Karpas-422 (cell line): ENCODE measurements at regions not wholly inside any gene's neighbourhood (a gene's known extent, or its start where the extent isn't known, plus 50 kb on each side); places are given as distances from the start of the nearest gene placed in this dataset.
A peak's percentile ranks its signal among the peaks of the same experiment; 100 is the strongest.

Source experiments
- DNase-seq: peaks from one replicate; pipeline ENCODE4 v3.0.0-alpha.2; 2015
- H2AFZ ChIP-seq: fragments of 200-600 bp; sonication (generic); 2 replicates; pipeline ENCODE4 v1.6.1; 2014; ENCODE audit warnings: antibody characterized with exemption, low read length, mixed read lengths
- H3K27ac ChIP-seq: fragments of 200-600 bp; sonication (generic); 2 replicates; pipeline ENCODE4 v1.5.1; 2014; ENCODE audit warnings: mild to moderate bottlenecking, low read length, moderate library complexity
- H3K27me3 ChIP-seq: fragments of 200-600 bp; sonication (generic); 2 replicates; pipeline ENCODE4 v1.6.1; 2014; ENCODE audit warnings: low read length, mixed read lengths
- H3K36me3 ChIP-seq: fragments of 200-600 bp; sonication (generic); 2 replicates; pipeline ENCODE4 v1.6.1; 2014; ENCODE audit warnings: low read length, mixed read lengths; ENCODE audit not compliant: insufficient read depth
- H3K4me1 ChIP-seq: fragments of 200-600 bp; sonication (generic); 2 replicates; pipeline ENCODE4 v1.6.1; 2014; ENCODE audit warnings: mild to moderate bottlenecking, low read length, mixed read lengths
- H3K4me2 ChIP-seq: fragments of 200-600 bp; sonication (generic); 2 replicates; pipeline ENCODE4 v1.6.1; 2014; ENCODE audit warnings: low read length, low read depth, mild to moderate bottlenecking; ENCODE audit not compliant: poor library complexity, severe bottlenecking
- H3K4me3 ChIP-seq: fragments of 200-600 bp; sonication (generic); 2 replicates; pipeline ENCODE4 v1.5.1; 2014; ENCODE audit warnings: mild to moderate bottlenecking, antibody characterized with exemption, low read length, mixed read lengths
- H3K79me2 ChIP-seq: fragments of 200-600 bp; sonication (generic); 2 replicates; pipeline ENCODE4 v1.6.1; 2014; ENCODE audit warnings: mild to moderate bottlenecking, low read length, mixed read lengths
- H3K9ac ChIP-seq: fragments of 200-600 bp; sonication (generic); 2 replicates; pipeline ENCODE4 v1.6.0; 2014; ENCODE audit warnings: low read length
- H3K9me2 ChIP-seq: fragments of 200-600 bp; sonication (generic), shearing (Covaris generic); replicated peaks from 2 replicates; pipeline ENCODE4 v1.6.0; 2014; ENCODE audit warnings: mild to moderate bottlenecking, low read length, moderate library complexity; ENCODE audit not compliant: insufficient read depth
- H3K9me3 ChIP-seq: fragments of 300-700, 200-600 bp; sonication (generic); 2 replicates; pipeline ENCODE4 v1.6.1; 2014; ENCODE audit warnings: low read length, mixed read lengths
- H4K20me1 ChIP-seq: fragments of 200-600 bp; sonication (generic); 2 replicates; pipeline ENCODE4 v1.6.1; 2014; ENCODE audit warnings: mild to moderate bottlenecking, antibody characterized with exemption, low read length, low read depth; ENCODE audit not compliant: insufficient read depth

DNA sequence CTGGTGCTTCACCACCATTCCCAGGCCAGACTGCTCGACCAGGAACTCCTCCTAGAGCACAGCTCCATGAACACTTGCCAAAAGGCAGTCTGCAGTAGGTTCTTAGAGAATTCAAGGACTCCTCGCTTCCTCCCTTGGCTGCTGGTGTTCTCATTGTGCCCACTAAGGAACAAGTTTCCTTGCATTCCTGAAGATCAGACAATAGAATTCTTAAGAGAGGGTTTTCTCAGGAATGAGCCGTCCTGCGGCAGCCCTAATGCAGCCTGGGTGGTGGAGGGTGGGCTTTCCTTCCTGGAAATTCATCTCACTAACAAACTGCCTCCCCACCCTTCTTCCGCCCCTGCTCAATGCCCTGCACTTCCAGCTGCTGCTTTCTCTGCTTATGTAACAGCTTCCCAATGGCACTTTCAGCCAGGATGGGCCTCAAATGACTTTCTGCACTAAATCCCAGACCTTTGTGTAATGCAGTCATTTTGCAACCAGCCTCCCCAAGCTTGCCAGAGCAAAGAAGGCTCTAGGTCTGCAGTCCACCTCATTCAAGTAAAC, 287.9 kb downstream of the PLPP3 start:
- Histone ChIP-seq H3K36me3 (no peaks in the 10 kb centered on the region), H3K9me2 (no peaks in the 10 kb centered on the region), H3K9me3 (no peaks in the 10 kb centered on the region), H3K9ac (no peak overlapping the region), H3K27ac (no peak overlapping the region), H2AFZ (no peak overlapping the region), H3K79me2 (no peaks in the 10 kb centered on the region), H3K27me3 (no peaks in the 10 kb centered on the region), H3K4me1 (peaks cover 5% of the 10 kb centered on the region), H4K20me1 (no peaks in the 10 kb centered on the region), H3K4me3 (no peak overlapping the region), H3K4me2 (no peak overlapping the region)
- DNase-seq, result no peak

DNA sequence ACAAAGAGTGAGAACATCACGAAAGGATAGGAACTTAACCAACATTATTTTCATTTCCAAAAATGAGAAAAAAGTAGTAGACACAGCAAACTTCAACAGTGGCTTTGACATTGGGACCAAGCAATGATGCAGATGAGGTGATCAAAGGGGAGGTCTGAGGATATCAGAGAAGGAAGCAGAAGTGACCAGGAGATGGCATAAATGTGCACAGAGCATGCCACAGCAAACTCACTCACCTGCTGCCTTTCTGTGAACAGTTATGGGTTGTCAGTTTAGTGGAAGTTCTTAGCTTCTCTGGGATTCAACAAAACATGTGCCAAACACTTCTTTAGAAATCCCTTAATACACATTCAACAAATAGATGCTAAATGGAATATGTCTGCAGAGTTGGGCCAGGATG, 290.1 kb downstream of the PLPP3 start:
- Histone ChIP-seq H3K4me1 (no peaks in the 10 kb centered on the region), H3K4me3 (no peak overlapping the region), H2AFZ (no peak overlapping the region), H3K9me2 (no peaks in the 10 kb centered on the region), H3K27ac (no peak overlapping the region), H4K20me1 (no peaks in the 10 kb centered on the region), H3K4me2 (no peak overlapping the region), H3K9ac (no peak overlapping the region), H3K27me3 (no peaks in the 10 kb centered on the region), H3K79me2 (no peaks in the 10 kb centered on the region), H3K9me3 (no peaks in the 10 kb centered on the region), H3K36me3 (no peaks in the 10 kb centered on the region)
- no peak for DNase-seq

DNA sequence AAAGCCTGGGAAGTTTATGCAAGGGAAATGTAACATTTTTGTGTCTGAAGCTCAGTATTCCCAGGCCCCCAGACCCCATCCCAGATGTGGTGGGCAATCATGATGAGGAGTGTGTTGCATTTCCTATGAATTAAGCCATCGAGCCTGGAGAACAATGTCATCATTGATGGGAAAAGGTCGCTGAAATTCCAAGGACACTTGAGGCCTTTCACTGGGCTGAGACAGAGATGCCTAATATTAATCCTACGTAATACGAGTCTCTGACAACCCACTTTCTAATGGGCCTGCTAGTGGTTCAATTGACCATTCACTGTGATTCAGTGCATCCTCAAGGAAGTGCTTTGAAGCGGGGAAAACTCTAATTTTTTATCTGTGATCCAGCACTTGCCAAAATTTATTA, 291.6 kb downstream of the PLPP3 start:
- DNase-seq, result no peak
- Histone ChIP-seq H3K27ac (no peak overlapping the region), H3K9me3 (no peaks in the 10 kb centered on the region), H2AFZ (no peak overlapping the region), H3K36me3 (no peaks in the 10 kb centered on the region), H3K4me1 (no peaks in the 10 kb centered on the region), H3K4me2 (no peak overlapping the region), H3K27me3 (no peaks in the 10 kb centered on the region), H3K9me2 (no peaks in the 10 kb centered on the region), H3K79me2 (no peaks in the 10 kb centered on the region), H4K20me1 (no peaks in the 10 kb centered on the region), H3K4me3 (no peak overlapping the region), H3K9ac (no peak overlapping the region)

DNA sequence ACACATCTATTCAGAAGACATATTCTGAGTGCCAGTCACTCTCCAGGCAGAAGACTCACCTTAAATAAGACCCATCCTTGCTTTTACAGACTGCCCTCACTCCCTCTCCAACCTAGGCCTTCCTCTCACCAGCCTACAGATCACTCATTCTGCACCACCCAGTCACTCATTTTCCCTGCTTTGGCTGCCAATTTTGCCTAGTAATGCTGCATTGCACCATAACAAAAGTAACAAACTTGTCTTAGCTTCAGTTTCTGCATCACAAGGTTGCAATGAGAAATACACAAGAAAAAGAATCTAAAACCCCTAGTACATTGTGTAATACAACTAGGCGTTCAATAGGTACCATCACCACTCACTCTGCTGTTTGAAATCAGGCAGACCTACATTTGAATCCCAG, 292.4 kb downstream of the PLPP3 start:
- Histone ChIP-seq H2AFZ (no peak overlapping the region), H3K27me3 (no peaks in the 10 kb centered on the region), H3K79me2 (no peaks in the 10 kb centered on the region), H3K4me2 (no peak overlapping the region), H3K9me2 (no peaks in the 10 kb centered on the region), H3K4me3 (no peak overlapping the region), H4K20me1 (no peaks in the 10 kb centered on the region), H3K36me3 (no peaks in the 10 kb centered on the region), H3K4me1 (no peaks in the 10 kb centered on the region), H3K27ac (no peak overlapping the region), H3K9ac (no peak overlapping the region), H3K9me3 (no peaks in the 10 kb centered on the region)
- DNase-seq, result no peak

DNA sequence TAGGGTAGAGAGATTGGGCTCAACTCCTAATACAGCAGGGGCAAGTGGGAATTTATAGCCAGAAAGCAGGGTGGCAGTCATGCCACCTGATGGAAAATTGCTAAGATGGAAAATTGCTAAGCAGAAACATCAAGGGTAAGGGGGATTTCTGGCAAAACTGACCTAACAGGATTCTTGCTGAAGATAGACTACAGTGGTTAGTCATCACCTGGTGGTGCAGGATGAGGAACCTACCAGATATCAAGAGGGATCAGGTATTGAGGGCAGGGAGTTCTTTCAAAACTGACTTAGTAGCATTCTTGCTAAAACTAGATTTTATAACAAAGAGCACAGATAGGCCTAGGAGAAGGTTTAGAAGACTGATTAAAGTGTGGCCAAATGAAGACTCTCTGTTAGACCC, 292.9 kb downstream of the PLPP3 start:
- Histone ChIP-seq H3K4me3 (no peak overlapping the region), H3K27me3 (no peaks in the 10 kb centered on the region), H3K4me1 (no peaks in the 10 kb centered on the region), H2AFZ (no peak overlapping the region), H3K9ac (no peak overlapping the region), H3K9me2 (no peaks in the 10 kb centered on the region), H3K79me2 (no peaks in the 10 kb centered on the region), H3K4me2 (no peak overlapping the region), H3K36me3 (no peaks in the 10 kb centered on the region), H3K27ac (no peak overlapping the region), H4K20me1 (no peaks in the 10 kb centered on the region), H3K9me3 (no peaks in the 10 kb centered on the region)
- no peak for DNase-seq

DNA sequence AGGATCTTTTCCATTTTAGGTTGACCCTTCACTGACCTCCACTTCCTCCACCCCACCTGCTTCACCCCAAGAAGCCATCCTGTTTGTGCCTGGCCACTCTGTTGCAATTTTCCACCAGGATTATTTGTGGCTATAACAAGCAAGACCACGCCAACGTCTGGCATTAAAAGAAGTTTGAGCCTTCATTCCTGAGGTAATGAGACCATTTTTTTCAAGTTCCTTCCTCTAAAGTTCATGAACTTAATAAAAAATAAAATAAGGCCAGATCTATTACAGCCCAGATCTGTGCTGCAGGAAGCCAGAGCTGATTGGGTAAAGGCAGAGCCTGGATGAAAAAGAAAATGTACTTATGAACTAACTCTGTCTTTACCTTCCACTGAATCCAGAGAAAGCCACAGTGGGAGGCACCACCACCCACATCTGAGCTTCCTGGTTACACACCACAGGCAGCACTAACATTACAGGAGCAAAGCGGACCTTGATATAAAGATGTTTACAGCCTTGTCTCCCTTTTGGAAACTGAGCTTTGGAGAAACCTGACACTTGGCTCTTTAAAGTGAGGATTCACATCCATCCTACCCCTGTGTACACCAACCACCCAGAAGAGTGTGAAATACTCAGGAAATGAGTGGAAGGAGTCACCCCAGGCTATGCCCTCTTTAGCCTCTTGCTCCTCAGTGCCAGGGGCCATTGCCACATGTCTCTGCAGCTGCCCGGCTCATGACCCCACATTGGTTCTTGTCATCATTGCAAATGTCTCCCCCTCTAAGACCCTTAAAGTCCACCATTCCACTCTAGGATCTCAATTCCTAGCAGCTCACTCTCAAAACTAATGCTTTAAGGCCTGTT, 293.6 kb downstream of the PLPP3 start:
- H2AFZ ChIP-seq, result no peak overlapping the region
- H3K36me3 ChIP-seq, result no peaks in the 10 kb centered on the region
- DNase-seq, result peak; percentile 39
- no peaks in the 10 kb centered on the region for H3K4me1 ChIP-seq
- no peaks in the 10 kb centered on the region for H3K27me3 ChIP-seq
- no peaks in the 10 kb centered on the region for H3K9me3 ChIP-seq
- H3K27ac ChIP-seq, result no peak overlapping the region
- no peaks in the 10 kb centered on the region for H4K20me1 ChIP-seq
- H3K4me3 ChIP-seq, result no peak overlapping the region
- no peak overlapping the region for H3K4me2 ChIP-seq
- H3K9ac ChIP-seq, result no peak overlapping the region
- H3K9me2 ChIP-seq, result no peaks in the 10 kb centered on the region
- H3K79me2 ChIP-seq, result no peaks in the 10 kb centered on the region

DNA sequence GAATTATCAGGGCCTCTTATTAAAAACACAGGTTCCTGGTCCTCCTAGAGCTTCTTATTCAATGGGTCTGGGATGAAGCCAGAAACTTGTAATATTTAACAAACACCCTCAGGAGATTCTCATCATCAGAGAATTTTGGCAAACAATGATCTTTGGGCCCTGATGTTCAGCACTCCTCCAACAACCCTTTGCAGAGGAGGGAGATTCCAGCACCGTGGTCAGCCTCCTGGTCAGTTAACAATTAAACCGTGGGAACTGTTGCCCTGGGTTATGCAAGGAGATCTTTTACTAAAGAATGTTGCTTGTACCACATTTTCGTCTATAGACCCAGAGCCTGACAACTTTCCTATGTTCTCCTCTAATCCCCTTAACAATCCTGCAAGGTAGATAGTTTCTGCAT, 294.4 kb downstream of the PLPP3 start:
- no peaks in the 10 kb centered on the region for H3K9me2 ChIP-seq
- peak; percentile 20 for DNase-seq
- H3K4me2 ChIP-seq, result no peak overlapping the region
- no peaks in the 10 kb centered on the region for H3K4me1 ChIP-seq
- H3K9ac ChIP-seq, result no peak overlapping the region
- H3K4me3 ChIP-seq, result no peak overlapping the region
- H2AFZ ChIP-seq, result no peak overlapping the region
- no peaks in the 10 kb centered on the region for H3K9me3 ChIP-seq
- H3K79me2 ChIP-seq, result no peaks in the 10 kb centered on the region
- no peaks in the 10 kb centered on the region for H4K20me1 ChIP-seq
- H3K27me3 ChIP-seq, result no peaks in the 10 kb centered on the region
- H3K36me3 ChIP-seq, result no peaks in the 10 kb centered on the region
- H3K27ac ChIP-seq, result no peak overlapping the region

DNA sequence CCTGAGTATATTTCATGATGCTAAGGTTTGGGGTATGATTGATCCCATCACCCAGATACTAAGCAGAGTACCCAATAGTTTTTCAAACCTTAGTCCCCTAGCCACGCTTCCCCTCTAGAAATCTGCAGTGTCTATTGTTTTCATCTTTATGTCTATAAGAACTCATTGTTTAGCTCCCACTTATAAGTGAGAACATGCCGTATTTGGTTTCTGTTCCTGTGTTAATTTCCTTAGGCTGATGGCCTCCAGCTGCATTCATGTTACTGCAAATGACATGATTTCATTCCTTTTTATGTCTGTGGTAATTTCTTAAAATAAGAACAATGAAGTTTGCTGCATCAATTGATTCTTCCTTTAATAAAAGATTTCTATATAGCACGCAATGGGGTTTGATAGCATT, 301.3 kb downstream of the PLPP3 start:
- Histone ChIP-seq H2AFZ (no peak overlapping the region), H4K20me1 (no peaks in the 10 kb centered on the region), H3K27me3 (no peaks in the 10 kb centered on the region), H3K4me3 (no peak overlapping the region), H3K9ac (no peak overlapping the region), H3K9me3 (no peaks in the 10 kb centered on the region), H3K4me2 (no peak overlapping the region), H3K79me2 (no peaks in the 10 kb centered on the region), H3K4me1 (no peaks in the 10 kb centered on the region), H3K36me3 (no peaks in the 10 kb centered on the region), H3K27ac (no peak overlapping the region), H3K9me2 (no peaks in the 10 kb centered on the region)
- DNase-seq, result no peak
